H9 (cell line): ENCODE measurements at regions not wholly inside any gene's neighbourhood (a gene's known extent, or its start where the extent isn't known, plus 50 kb on each side); places are given as distances from the start of the nearest gene placed in this dataset.
A peak's percentile ranks its signal among the peaks of the same experiment; 100 is the strongest.

ENCODE experiments used
- DNase-seq: peaks from one replicate; pipeline ENCODE4 v3.0.0-alpha.2; 2017
- H2AFZ ChIP-seq: one replicate; pipeline ENCODE4 v1.6.1; 2013; ENCODE audit warnings: mild to moderate bottlenecking, low read length, control low read depth, moderate library complexity
- H2AK5ac ChIP-seq: 2 replicates; pipeline ENCODE4 v1.6.1; 2013; ENCODE audit warnings: low read length, control low read depth, mixed read lengths; ENCODE audit not compliant: insufficient read length
- H2BK120ac ChIP-seq: one replicate; pipeline ENCODE4 v1.6.1; 2013; ENCODE audit warnings: low read depth, mild to moderate bottlenecking, low read length, control low read depth, inconsistent platforms; ENCODE audit not compliant: poor library complexity, severe bottlenecking
- H2BK12ac ChIP-seq: 2 replicates; pipeline ENCODE4 v1.6.1; 2013; ENCODE audit warnings: low read length, control low read depth, mixed read lengths, low read depth; ENCODE audit not compliant: insufficient read length
- H2BK15ac ChIP-seq: 2 replicates; pipeline ENCODE4 v1.6.1; 2013; ENCODE audit warnings: low read depth, low read length, control low read depth
- H2BK20ac ChIP-seq: one replicate; pipeline ENCODE4 v1.6.1; 2013; ENCODE audit warnings: low read depth, mild to moderate bottlenecking, low read length, control low read depth, inconsistent platforms; ENCODE audit not compliant: poor library complexity, severe bottlenecking
- H2BK5ac ChIP-seq: 2 replicates; pipeline ENCODE4 v1.6.1; 2013; ENCODE audit warnings: low read length, control low read depth, mixed read lengths; ENCODE audit not compliant: insufficient read length
- H3K14ac ChIP-seq: 2 replicates; pipeline ENCODE4 v1.6.1; 2013; ENCODE audit warnings: low read length, control low read depth; ENCODE audit not compliant: insufficient read depth
- H3K18ac ChIP-seq: 2 replicates; pipeline ENCODE4 v1.6.1; 2013; ENCODE audit warnings: low read depth, mild to moderate bottlenecking, mixed read lengths, low read length, control low read depth; ENCODE audit not compliant: insufficient read length
- H3K23ac ChIP-seq: 2 replicates; pipeline ENCODE4 v1.6.1; 2013; ENCODE audit warnings: low read length, control low read depth, mixed read lengths, low read depth; ENCODE audit not compliant: insufficient read length
- H3K23me2 ChIP-seq: 2 replicates; pipeline ENCODE4 v1.6.1; 2013; ENCODE audit warnings: low read depth, mild to moderate bottlenecking, mixed read lengths, low read length, control low read depth; ENCODE audit not compliant: insufficient read length, poor library complexity, severe bottlenecking
- H3K27ac ChIP-seq: 2 replicates; pipeline ENCODE4 v1.5.1; 2013; ENCODE audit warnings: low read length, control low read depth, mixed read lengths, low read depth; ENCODE audit not compliant: insufficient read length
- H3K27me3 ChIP-seq: 2 replicates; pipeline ENCODE4 v1.6.1; 2013; ENCODE audit warnings: low read length, control low read depth, inconsistent platforms; ENCODE audit not compliant: insufficient read depth
- H3K4ac ChIP-seq: 2 replicates; pipeline ENCODE4 v1.6.1; 2013; ENCODE audit warnings: low read depth, mild to moderate bottlenecking, control low read depth, inconsistent platforms, low read length, moderate library complexity
- H3K4me1 ChIP-seq: 2 replicates; pipeline ENCODE4 v1.6.1; 2013; ENCODE audit warnings: low read length, control low read depth, inconsistent platforms; ENCODE audit not compliant: insufficient read depth
- H3K4me2 ChIP-seq: 2 replicates; pipeline ENCODE4 v1.6.1; 2013; ENCODE audit warnings: low read length, control low read depth, mixed read lengths; ENCODE audit not compliant: insufficient read length, insufficient read depth
- H3K56ac ChIP-seq: 2 replicates; pipeline ENCODE4 v1.6.1; 2013; ENCODE audit warnings: low read depth, mild to moderate bottlenecking, mixed read lengths, low read length, control low read depth; ENCODE audit not compliant: insufficient read length
- H3K79me1 ChIP-seq: 2 replicates; pipeline ENCODE4 v1.6.1; 2013; ENCODE audit warnings: low read depth, mild to moderate bottlenecking, moderate library complexity, low read length, control low read depth, inconsistent platforms; ENCODE audit not compliant: insufficient read depth, poor library complexity, severe bottlenecking
- H3K79me2 ChIP-seq: 2 replicates; pipeline ENCODE4 v1.6.1; 2013; ENCODE audit warnings: low read length, control low read depth, inconsistent platforms; ENCODE audit not compliant: insufficient read depth
- H3K9ac ChIP-seq: 2 replicates; pipeline ENCODE4 v1.6.1; 2013; ENCODE audit warnings: low read length, control low read depth, mixed read lengths; ENCODE audit not compliant: insufficient read length; ENCODE audit errors: extremely low read depth
- H3K9me3 ChIP-seq: one replicate; pipeline ENCODE4 v1.6.1; 2013; ENCODE audit warnings: low read depth, low read length, inconsistent platforms; ENCODE audit not compliant: control insufficient read depth
- H3T11ph ChIP-seq: one replicate; pipeline ENCODE4 v1.6.1; 2013; ENCODE audit warnings: mild to moderate bottlenecking, low read length, control low read depth, inconsistent platforms
- H4K20me1 ChIP-seq: one replicate; pipeline ENCODE4 v1.6.1; 2013; ENCODE audit not compliant: control insufficient read depth, insufficient read length, insufficient read depth
- H4K5ac ChIP-seq: 2 replicates; pipeline ENCODE4 v1.6.1; 2013; ENCODE audit warnings: low read depth, mild to moderate bottlenecking, mixed read lengths, low read length, control low read depth; ENCODE audit not compliant: insufficient read length
- H4K8ac ChIP-seq: replicated peaks from 2 replicates; pipeline ENCODE4 v1.6.1; 2013; ENCODE audit warnings: low read length, control low read depth, mixed read lengths, low read depth; ENCODE audit not compliant: insufficient read length
- H4K91ac ChIP-seq: 2 replicates; pipeline ENCODE4 v1.6.1; 2013; ENCODE audit warnings: low read depth, mild to moderate bottlenecking, moderate library complexity, mixed read lengths, low read length, control low read depth; ENCODE audit not compliant: insufficient read length
- H3K27ac Mint-ChIP-seq, 3 experiments: 2 replicates in 2 of 3; 3 replicates in 1 of 3; pipeline ENCODE4 v1.8.0; 2020 to 2021; ENCODE audit warnings: mixed read lengths in 3 of 3, mild to moderate bottlenecking in 1 of 3, moderate library complexity in 1 of 3
- H3K27me3 Mint-ChIP-seq: 2 replicates; pipeline ENCODE4 v1.8.0; 2021; ENCODE audit warnings: low read depth, mild to moderate bottlenecking, moderate library complexity, mixed read lengths
- H3K36me3 Mint-ChIP-seq, 3 experiments: 2 replicates in 2 of 3; 3 replicates in 1 of 3; pipeline ENCODE4 v1.8.0; 2020 to 2021; ENCODE audit warnings: low read depth in 3 of 3, mixed read lengths in 3 of 3; ENCODE audit not compliant: insufficient read depth in 1 of 3
- H3K4me1 Mint-ChIP-seq, 2 experiments: 2 replicates each; pipeline ENCODE4 v1.8.0; 2020; ENCODE audit warnings: mixed read lengths in 2 of 2
- H3K4me3 Mint-ChIP-seq, 2 experiments: 2 replicates in 1 of 2; 3 replicates in 1 of 2; pipeline ENCODE4 v1.8.0; 2020 to 2021; ENCODE audit warnings: mild to moderate bottlenecking in 2 of 2, mixed read lengths in 2 of 2, moderate library complexity in 1 of 2
- H3K9me3 Mint-ChIP-seq, 2 experiments: 2 replicates in 1 of 2; 3 replicates in 1 of 2; pipeline ENCODE4 v1.8.0; 2020; ENCODE audit warnings: mild to moderate bottlenecking in 2 of 2, mixed read lengths in 2 of 2, moderate library complexity in 1 of 2
- CTCF ChIP-seq: fragments of 200-600 bp; sonication (generic); conservative IDR thresholded peaks from 3 replicates; pipeline ENCODE4 v1.8.0; 2021; ENCODE audit warnings: antibody characterized with exemption, mild to moderate bottlenecking
- WGBS: extraction: QIAGEN DNeasy Blood & Tissue Kit; methylation state at CpG from one replicate; pipeline ENCODE4 v1.1.7; 2013; ENCODE audit warnings: missing lambda C conversion rate, low lambda C conversion rate, mixed read lengths; ENCODE audit not compliant: insufficient read length; ENCODE audit errors: extremely low coverage; 5-methylcytosine and 5-hydroxymethylcytosine counted together

GRCh38 chr18:67633939-67634338 lies 117.4 kb upstream of the DSEL start:
- Histone ChIP-seq H2AK5ac (no peak overlapping the region), H3K18ac (no peak overlapping the region), H2BK120ac (no peak overlapping the region), H3K14ac (no peak overlapping the region), H3K27ac (no peak overlapping the region), H3K27me3 (no peaks in the 10 kb centered on the region), H3K23ac (no peak overlapping the region), H3K79me2 (no peaks in the 10 kb centered on the region), H2AFZ (no peak overlapping the region), H2BK12ac (no peak overlapping the region), H3K9ac (no peak overlapping the region), H3T11ph (no peak overlapping the region), H4K20me1 (no peaks in the 10 kb centered on the region), H2BK15ac (no peak overlapping the region), H3K56ac (no peak overlapping the region), H4K8ac (no peak overlapping the region), H3K4me2 (no peak overlapping the region), H3K23me2 (no peaks in the 10 kb centered on the region), H3K4ac (no peak overlapping the region), H2BK5ac (no peak overlapping the region), H4K5ac (no peak overlapping the region), H3K4me1 (peaks cover 8% of the 10 kb centered on the region), H2BK20ac (peak overlapping the region; percentile 96), H4K91ac (no peak overlapping the region), H3K9me3 (no peaks in the 10 kb centered on the region), H3K79me1 (no peaks in the 10 kb centered on the region)
- Mint-ChIP-seq H3K4me1 (peaks cover 46 to 56% of the 10 kb centered on the region in 2 experiments), H3K27me3 (no peaks in the 10 kb centered on the region), H3K27ac (peak overlapping the region in 2 of 3 experiments; percentile 37 to 96; a peak in 3 of 7 replicates), H3K36me3 (peaks cover 0 to 4% (median 0%) of the 10 kb centered on the region in 3 experiments; a peak in 2 of 7 replicates), H3K4me3 (peak overlapping the region in 1 of 2 experiments; percentile 1; a peak in 2 of 5 replicates), H3K9me3 (no peaks in the 10 kb centered on the region)
- no peak for TF ChIP-seq CTCF
- no CpG with 5 or more reads among the region's 6 CpGs for WGBS
- DNase-seq, result no peak
